ENCODE measurements at regions not wholly inside any gene's neighbourhood (a gene's known extent, or its start where the extent isn't known, plus 50 kb on each side); places are given as distances from the start of the nearest gene placed in this dataset.

DNA sequence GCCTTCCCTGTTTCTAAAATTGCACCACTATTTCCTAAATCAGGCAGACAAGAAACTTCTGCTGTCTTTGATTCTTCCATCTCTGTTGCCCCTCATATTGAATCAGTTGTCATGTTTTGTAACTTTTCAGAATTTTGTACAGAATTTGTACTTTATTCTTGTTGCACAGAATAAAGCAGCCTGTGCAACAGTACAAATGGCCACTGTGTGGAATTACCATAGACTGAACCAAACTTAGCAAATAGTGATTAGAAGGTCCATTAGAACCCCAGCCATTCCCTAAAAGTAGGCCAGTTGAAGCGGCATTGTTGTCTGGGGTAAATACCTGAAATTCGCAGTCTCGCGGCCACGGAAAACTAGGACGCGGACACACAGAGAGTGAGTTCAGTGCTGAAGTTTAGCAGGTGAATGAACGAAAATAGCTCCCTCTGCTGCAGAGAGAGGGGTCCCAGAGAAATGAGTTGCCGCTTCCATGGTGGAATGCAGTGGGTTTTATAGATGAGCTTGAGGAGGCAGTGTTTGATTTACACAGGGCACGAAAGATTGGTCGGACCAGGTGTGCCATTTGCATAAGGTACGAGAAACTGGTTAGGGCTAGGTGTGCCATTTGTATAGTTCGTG lies 71.8 kb downstream of the C4orf33 start:
- peak in 1 of 4 donors; percentile 24 for DNase-seq (ENCODE audit: low read depth in 4 of 4, low spot score in 2 of 4)

DNA sequence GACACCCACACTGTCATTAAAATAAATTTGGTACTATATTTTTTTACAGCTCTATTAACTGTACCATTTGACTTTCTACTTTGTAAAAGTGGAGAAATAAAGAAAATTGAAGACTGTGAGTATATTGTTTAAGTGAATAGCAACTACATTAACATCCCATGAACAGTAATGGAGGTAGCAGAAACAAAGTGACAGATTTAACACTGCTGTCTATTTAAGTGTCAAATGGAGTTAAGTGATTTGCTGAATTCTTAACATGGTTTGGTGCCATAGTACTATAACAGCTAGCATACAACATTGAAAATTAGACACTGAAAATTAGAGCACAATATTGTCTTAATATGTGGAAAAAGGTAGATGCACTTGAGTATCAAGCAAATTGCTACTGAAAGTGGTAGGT lies 76.2 kb downstream of the C4orf33 start:
- no peak for DNase-seq (ENCODE audit: low read depth in 4 of 4, low spot score in 2 of 4)

DNA sequence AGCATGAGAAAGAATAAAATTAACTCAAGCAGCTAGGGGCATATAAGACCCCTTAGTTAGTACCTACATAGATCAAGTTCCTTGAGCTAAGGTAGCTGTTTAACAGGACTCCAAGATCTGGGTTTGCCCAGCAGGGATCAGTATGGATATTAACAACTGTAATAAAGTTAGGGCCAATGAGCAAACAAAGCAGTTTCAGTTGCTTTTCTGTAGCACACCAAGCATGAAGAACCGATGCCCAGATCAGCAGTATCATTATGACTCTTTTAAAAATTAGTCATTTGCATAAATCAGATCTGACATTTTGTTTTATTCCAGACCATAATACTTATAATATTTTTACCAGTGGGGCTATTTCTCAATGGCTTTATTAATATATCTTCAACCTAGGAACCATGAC lies 80.9 kb downstream of the C4orf33 start:
- DNase-seq (ENCODE audit: low read depth in 4 of 4, low spot score in 2 of 4) = no peak

- no peak for DNase-seq (ENCODE audit: low read depth in 4 of 4, low spot score in 2 of 4)
Observed at GRCh38 chr4:129179276-129179675, 83.3 kb downstream of the C4orf33 start.

- no peak for DNase-seq (ENCODE audit: low read depth in 4 of 4, low spot score in 2 of 4)
Observed at GRCh38 chr4:129189630-129190029, 93.7 kb downstream of the C4orf33 start.

GRCh38 chr4:129193357-129194100 lies 97.6 kb downstream of the C4orf33 start:
- no peak for DNase-seq (ENCODE audit: low read depth in 4 of 4, low spot score in 2 of 4)

- no peak for DNase-seq (ENCODE audit: low read depth in 4 of 4, low spot score in 2 of 4)
Observed at GRCh38 chr4:129208481-129208880, 112.5 kb downstream of the C4orf33 start.

DNA sequence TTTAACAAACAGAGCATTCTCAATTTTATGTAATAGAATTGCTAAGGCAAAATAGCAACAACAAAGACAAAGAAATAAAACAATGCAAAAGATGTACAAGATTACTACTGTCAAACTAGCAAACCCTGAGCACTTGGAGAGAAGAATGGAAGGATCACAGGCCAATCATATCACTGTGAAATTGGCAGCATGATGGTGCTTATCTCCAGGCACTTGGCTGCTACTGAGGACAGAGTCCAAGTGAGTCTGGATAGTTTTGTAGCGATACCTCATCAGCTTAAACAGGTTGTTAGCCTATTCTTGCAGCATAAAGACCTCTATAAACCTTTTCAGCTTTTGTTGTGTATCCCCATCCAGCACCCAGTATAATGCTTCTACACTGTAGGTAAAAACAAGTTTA lies 117.7 kb downstream of the C4orf33 start:
- no peak for DNase-seq (ENCODE audit: low read depth in 4 of 4, low spot score in 2 of 4)

DNA sequence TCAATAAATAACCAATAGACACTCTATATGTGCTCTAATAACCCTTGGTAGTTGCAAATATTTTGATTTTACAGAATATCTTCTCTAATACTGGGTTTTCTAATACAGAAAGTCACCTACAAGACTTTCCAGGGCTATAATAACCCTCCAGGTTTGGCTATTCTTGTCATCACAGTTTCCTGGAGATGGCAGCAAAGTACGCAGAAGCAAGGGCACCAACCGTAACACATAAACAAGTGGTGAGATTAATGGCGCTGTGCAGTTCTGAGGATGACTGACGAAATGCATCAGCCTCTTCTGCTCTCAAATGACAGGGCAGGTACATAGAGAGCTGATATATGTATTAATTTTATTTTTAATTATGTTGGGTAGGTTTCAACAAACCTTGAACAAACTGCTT lies 122.4 kb downstream of the C4orf33 start:
- peak in 1 of 4 donors; percentile 45 for DNase-seq (ENCODE audit: low read depth in 4 of 4, low spot score in 2 of 4)

DNA sequence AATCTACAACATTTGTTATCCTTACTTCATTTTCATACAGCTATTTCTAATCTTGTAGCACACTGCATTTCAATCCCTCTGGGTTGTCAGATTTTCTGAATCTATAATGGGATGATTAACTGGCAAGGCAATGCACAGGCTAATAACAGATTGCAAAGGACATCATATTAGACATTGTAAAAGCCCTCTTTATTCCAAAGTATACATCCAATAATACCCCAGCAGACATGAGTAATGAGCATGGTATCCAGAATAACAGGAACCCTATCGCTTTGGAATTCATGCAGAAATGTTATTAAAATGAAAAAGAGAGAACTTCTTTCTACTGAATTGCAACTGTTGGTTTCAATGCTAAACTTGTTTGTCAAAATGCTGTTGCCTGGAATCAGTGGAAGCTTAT lies 122.9 kb downstream of the C4orf33 start:
- no peak for DNase-seq (ENCODE audit: low read depth in 4 of 4, low spot score in 2 of 4)

- DNase-seq (ENCODE audit: low read depth in 4 of 4, low spot score in 2 of 4) = no peak
Observed at GRCh38 chr4:129220254-129220653, 124.3 kb downstream of the C4orf33 start.

GRCh38 chr4:129223945-129224344 lies 128.0 kb downstream of the C4orf33 start:
- no peak for DNase-seq (ENCODE audit: low read depth in 4 of 4, low spot score in 2 of 4)

- DNase-seq (ENCODE audit: low read depth in 4 of 4, low spot score in 2 of 4) = no peak
Observed at GRCh38 chr4:129230846-129231245, 134.9 kb downstream of the C4orf33 start.

DNA sequence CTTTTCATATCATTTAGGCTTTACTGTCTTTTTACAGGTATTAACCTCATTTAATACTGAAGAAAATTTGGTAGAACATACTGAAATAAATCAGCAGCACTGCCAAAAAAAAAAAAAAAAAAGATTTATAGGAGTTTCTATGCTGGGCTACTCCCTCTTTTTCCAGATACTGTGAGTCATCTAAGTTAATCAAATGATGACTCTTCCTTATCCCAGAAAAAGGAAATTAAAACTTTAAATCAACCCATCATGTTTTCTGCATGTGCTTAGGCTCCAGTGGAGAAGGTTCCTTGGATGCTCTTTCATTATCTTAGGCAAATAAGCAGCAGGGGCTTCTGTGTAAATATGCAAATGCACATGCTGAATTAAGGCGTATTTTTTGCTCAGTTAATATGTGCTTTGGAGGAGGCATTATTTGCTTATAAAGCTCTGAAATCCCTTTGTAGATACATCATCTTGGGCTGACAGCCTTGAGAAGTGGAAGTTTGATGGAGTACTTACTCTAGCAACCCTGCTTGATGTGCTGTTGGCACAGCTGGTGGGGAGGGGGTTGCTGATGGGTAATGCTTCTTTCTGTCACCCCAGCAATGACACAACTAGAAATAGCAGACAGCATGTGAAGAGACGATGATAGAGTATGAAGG lies 136.1 kb downstream of the C4orf33 start:
- no peak for DNase-seq (ENCODE audit: low read depth in 4 of 4, low spot score in 2 of 4)

GRCh38 chr4:129232589-129233337 lies 136.8 kb downstream of the C4orf33 start:
- DNase-seq (ENCODE audit: low read depth in 4 of 4, low spot score in 2 of 4) = no peak

DNA sequence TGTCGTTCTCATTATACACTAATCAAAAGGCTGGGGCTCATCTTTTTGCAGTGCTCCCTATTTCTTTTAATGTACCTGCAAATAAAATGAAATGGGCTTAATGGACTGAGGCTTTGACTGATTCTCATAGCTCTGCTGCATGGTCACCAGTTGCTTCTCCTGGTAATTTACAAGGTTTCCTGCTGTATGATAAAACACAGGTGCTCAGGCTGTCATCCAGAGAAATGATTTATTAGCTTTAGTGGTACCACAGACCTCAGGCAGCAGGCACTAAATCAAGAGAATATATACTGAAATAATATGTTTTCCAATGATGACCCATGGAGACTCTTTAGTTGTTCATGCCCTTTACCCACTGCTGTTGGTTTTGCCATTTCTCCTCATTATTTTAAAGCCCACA lies 137.7 kb downstream of the C4orf33 start:
- DNase-seq (ENCODE audit: low read depth in 4 of 4, low spot score in 2 of 4) = no peak

DNA sequence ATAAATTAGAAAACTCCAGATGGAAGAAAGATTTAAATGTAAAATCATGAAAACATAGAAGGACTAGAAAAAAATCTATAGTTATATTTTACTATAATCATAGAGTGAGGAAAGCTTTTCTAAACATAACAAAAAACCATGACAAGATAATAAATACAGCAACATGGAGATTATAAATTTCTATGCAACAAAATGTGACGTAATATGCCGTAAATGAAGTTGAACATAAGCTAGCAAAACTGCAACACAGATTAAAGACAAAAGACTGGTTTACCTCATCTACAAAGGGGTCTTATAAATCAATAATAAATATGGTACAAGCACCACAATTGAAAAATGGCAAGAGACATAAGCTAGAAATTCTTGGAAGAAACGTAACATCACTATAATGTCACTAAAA lies 140.4 kb downstream of the C4orf33 start:
- DNase-seq (ENCODE audit: low read depth in 4 of 4, low spot score in 2 of 4) = no peak

DNA sequence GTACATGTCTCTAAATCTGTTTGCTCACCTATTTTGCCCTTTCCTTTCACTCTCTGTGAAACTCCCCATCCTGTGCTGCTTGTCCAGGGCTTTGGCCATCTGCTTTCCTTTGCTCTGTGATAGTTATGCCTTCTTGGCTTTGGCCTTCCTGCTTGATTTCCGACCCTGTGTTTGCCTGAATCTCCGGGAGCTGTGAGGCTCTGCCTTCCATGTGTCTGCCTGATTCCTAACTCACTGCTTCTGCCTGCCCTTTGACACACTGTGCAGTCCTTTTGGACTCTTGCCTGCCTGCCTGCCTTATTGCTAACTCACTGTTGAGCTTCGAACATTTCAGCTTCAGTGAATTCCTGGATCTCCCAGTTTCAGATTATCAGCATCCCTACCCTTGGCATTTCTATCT lies 143.1 kb downstream of the C4orf33 start:
- no peak for DNase-seq (ENCODE audit: low read depth in 4 of 4, low spot score in 2 of 4)

DNA sequence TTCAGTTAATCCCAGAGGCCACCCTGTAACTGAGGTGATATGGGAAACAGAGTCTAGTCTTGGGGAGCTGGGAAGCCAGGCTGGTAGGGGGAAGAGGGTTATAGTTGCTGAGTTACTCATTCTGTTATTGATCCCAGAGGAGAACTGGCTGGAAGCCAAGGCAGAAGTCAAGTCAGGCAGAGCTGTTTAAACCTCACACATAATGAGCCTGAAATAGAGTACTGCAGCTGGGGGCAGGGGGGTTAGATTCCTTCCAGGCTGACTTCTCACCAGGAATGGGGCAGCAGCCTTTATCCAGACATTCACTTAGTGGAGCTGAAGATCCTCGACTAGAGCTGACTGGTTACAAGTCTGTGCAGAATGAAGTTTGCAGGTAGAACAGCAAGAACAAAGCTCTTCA lies 144.9 kb downstream of the C4orf33 start:
- no peak for DNase-seq (ENCODE audit: low read depth in 4 of 4, low spot score in 2 of 4)

GRCh38 chr4:129246145-129246544 lies 150.2 kb downstream of the C4orf33 start:
- DNase-seq (ENCODE audit: low read depth in 4 of 4, low spot score in 2 of 4) = no peak

DNA sequence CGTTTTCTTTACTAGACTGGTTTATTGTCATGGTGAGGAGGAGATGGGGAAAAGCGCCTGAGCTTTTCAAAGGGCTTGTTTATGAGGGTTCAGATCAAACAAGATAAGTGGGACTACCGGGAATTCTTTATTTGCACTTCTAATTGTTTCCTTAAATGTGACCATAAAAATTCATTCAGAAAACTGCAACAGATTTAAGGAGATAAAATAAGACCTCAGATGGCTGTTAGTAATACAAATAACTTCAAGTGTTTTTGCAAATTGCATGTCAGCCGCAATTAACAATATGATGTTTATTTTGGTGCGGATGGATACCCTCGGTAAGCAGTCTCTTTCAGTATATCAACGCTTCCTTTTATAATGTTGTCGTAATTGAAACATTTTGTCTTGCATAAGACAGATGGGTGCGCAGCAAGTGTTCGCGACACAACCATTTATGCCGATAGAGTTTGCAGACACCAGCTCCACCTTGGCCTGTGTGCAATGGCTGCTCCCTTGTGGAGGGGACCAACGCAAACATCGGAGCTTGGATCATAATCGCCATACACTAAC lies 151.0 kb downstream of the C4orf33 start:
- no peak for DNase-seq (ENCODE audit: low read depth in 4 of 4, low spot score in 2 of 4)
